Hematopoietic multipotent progenitor cell (in vitro differentiated cells): ENCODE measurements at regions not wholly inside any gene's neighbourhood (a gene's known extent, or its start where the extent isn't known, plus 50 kb on each side); places are given as distances from the start of the nearest gene placed in this dataset.
"Not testable (repeated sequence)": the region's sequence is repeated elsewhere in the genome, so short reads cannot be mapped to it uniquely, and the experiment has no call there.

Experiments used
- DNase-seq, 3 donors: peaks; one replicate each; pipeline ENCODE4 v3.0.0-alpha.2; 2011 to 2015; ENCODE audit warnings: low read depth in 2 of 3, low spot score in 2 of 3

DNA sequence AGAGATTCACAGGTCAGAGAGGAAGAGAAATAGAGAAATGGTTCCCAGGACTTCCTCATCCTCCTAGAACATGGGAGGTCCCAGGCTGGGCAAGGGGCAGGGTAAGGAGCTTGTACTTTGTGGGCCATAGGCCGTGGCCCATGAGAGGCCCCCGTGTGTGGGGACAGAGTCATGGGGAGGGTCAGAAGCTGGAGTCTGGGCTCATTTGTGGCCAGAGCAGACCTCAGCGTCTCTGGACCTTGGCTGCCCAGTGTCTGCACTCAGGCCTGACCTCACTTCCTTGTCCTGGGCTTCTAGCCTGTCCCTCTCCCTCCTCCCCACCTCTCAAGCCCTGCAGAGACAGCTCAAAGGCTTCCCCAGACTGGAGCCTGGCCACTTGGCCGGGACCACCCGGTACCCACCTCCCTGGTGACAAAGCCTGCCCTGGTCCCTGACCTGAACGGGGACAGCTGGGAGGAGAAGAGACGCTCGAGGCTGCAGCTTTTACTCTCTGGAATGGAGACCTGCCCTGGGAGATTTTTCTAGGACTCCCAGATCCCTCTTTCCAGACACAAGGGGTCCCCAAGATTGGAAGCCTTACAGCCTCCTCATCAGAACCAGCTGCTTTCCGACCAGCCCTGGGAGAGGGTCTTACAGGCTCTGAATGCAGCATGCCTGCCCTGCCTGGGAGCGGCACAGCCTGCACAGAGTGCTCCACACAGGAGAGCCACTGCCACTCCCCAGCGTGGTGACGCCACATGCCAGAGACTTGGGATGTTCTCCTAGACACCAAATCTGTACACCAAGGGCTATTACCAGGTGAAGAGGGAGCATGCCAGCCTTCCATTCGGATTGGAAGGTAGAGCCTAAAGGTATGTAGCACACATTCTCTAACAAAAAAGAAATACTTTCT is 569.0 kb upstream of the B3GAT1 start:
- no peak for DNase-seq

- not testable (repeated sequence) for DNase-seq
These were observed 567.0 kb upstream of the B3GAT1 start for GRCh38 chr11:134979089-134979457.

DNA sequence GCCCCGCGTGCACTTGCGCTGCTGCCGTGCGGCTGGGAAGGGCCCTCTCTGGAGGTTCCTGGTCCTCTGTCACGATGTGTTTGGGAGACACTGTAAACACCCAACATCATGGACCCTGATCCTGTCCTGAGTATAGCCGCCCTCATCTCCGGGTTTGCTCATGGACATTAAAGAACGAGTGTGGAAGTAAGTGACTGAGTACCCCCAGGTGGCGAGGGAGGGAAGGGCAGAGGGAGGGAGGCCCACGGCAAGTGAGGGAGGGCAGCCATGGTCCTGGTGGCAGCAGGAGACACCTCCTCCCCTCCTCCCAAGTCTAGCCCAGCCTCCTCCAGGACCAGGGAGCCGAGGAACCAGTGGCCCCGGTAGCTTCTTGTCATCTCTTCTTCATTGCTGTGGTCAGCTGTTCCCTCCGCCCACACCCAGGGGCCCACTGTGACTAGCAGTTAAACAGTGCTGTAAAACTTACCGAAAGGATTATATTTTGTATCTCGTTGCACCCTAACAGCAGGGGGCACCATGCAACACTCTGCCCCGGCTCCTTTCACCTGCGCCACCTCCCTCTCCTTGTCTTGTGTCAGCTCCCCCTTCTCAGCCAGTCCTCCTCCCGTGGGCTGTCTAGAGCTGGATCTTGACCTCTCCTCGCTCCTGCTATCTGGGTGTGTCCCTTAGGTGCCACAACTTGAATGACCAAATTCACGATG is 566.5 kb upstream of the B3GAT1 start:
- no peak for DNase-seq

DNA sequence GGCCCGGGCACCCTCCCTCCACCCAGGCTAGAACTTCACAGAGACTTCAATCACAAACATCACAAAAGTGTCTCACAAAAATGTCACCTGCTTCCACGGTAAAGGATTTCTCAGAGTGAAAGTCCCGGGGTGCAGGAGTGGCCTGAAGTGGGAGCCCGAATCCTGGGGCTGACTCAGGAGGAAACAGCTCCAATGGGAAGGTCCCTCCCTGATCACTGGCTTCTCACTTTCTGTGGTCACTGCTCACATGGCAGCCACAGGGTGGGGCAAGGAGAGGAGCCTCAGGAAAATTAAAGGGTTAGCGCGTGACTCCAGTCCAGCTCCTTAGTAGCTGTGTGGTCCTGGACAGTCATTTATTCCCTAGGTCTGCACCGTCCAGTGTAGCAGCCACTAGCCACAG is 564.5 kb upstream of the B3GAT1 start:
- no peak for DNase-seq

- DNase-seq = no peak
These were observed 563.9 kb upstream of the B3GAT1 start for GRCh38 chr11:134975866-134976376.

- DNase-seq = no peak
These were observed 561.8 kb upstream of the B3GAT1 start for GRCh38 chr11:134973801-134974200.

DNA sequence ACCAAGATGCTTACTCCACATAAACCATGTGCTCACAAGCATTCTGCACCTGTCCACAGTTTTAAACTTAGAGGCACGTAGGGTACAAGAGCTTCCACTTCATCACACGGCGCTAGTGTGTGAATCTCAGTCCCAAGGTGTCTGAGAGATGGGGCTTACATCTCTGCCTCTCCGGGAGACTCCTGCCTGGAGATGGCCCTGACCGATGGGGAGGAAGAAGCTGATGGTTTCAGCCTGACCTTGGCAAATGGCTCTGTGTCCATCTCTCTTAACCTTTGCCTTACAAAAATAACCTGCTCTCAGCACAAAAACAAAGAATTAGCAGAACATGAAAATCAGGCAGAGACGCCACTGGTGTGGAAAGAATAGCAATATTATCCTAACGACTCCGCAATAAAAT is 559.3 kb upstream of the B3GAT1 start:
- DNase-seq = no peak

GRCh38 chr11:134967746-134968145 is 555.7 kb upstream of the B3GAT1 start:
- no peak for DNase-seq

- not testable (repeated sequence) for DNase-seq
These were observed 549.3 kb upstream of the B3GAT1 start for GRCh38 chr11:134961386-134961785.

GRCh38 chr11:134958870-134959269 is 546.8 kb upstream of the B3GAT1 start:
- no peak for DNase-seq

GRCh38 chr11:134958336-134958640 is 546.2 kb upstream of the B3GAT1 start:
- DNase-seq = no peak

- DNase-seq = no peak
These were observed 545.7 kb upstream of the B3GAT1 start for GRCh38 chr11:134957540-134958335.

GRCh38 chr11:134956450-134957210 is 544.6 kb upstream of the B3GAT1 start:
- DNase-seq = no peak

DNA sequence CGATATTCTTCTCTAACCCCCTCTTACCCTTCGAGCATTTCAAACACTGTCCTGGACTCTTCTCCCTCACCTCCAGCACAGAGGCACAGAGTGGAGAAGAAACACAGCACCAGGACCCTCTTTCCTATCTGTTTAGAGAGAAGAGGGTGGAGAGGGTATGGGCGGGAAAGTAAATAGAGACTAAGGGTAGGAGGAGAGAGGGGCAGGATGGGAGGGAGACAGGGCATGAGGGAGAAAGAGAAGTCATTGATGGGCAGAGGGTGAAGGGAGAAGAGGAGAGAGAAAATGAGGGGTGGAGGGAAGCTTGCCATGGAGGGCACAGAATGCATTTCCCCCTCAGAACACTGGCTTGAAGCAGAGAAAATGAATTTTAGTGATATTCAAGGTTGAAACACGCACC is 543.9 kb upstream of the B3GAT1 start:
- DNase-seq = not testable (repeated sequence)

GRCh38 chr11:134955281-134955680 is 543.2 kb upstream of the B3GAT1 start:
- no peak for DNase-seq

DNA sequence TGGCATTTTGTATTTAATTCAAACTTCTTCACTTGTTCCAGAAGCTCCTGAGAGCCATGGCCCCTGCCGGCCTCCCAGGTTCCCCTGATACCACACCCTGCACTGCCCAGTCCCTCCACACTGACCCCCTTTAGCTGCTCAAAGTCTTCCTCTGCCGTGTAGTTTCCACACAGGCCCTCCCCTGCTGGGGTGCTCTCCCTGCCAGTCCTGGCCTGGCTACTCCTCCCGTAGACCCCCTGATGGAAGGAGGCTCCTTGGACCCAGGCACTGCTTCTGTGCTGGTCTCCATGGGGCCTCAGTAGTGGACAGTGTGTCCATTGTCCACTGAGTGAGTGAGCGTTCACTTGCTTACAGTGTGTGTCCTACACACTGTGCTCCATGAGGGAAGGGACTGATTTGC is 542.4 kb upstream of the B3GAT1 start:
- DNase-seq = not testable (repeated sequence)

GRCh38 chr11:134953417-134953970 is 541.5 kb upstream of the B3GAT1 start:
- not testable (repeated sequence) for DNase-seq

- DNase-seq = no peak
These were observed 539.3 kb upstream of the B3GAT1 start for GRCh38 chr11:134951305-134951700.

- DNase-seq = no peak
These were observed 538.8 kb upstream of the B3GAT1 start for GRCh38 chr11:134950692-134951304.
